H9 (cell line): ENCODE measurements at regions not wholly inside any gene's neighbourhood (a gene's known extent, or its start where the extent isn't known, plus 50 kb on each side); places are given as distances from the start of the nearest gene placed in this dataset.

Experiments
- DNase-seq: peaks from one replicate; pipeline ENCODE4 v3.0.0-alpha.2; 2017
- H2AFZ ChIP-seq: one replicate; pipeline ENCODE4 v1.6.1; 2013; ENCODE audit warnings: mild to moderate bottlenecking, low read length, control low read depth, moderate library complexity
- H2AK5ac ChIP-seq: 2 replicates; pipeline ENCODE4 v1.6.1; 2013; ENCODE audit warnings: low read length, control low read depth, mixed read lengths; ENCODE audit not compliant: insufficient read length
- H2BK120ac ChIP-seq: one replicate; pipeline ENCODE4 v1.6.1; 2013; ENCODE audit warnings: low read depth, mild to moderate bottlenecking, low read length, control low read depth, inconsistent platforms; ENCODE audit not compliant: poor library complexity, severe bottlenecking
- H2BK12ac ChIP-seq: 2 replicates; pipeline ENCODE4 v1.6.1; 2013; ENCODE audit warnings: low read length, control low read depth, mixed read lengths, low read depth; ENCODE audit not compliant: insufficient read length
- H2BK15ac ChIP-seq: 2 replicates; pipeline ENCODE4 v1.6.1; 2013; ENCODE audit warnings: low read depth, low read length, control low read depth
- H2BK20ac ChIP-seq: one replicate; pipeline ENCODE4 v1.6.1; 2013; ENCODE audit warnings: low read depth, mild to moderate bottlenecking, low read length, control low read depth, inconsistent platforms; ENCODE audit not compliant: poor library complexity, severe bottlenecking
- H2BK5ac ChIP-seq: 2 replicates; pipeline ENCODE4 v1.6.1; 2013; ENCODE audit warnings: low read length, control low read depth, mixed read lengths; ENCODE audit not compliant: insufficient read length
- H3K14ac ChIP-seq: 2 replicates; pipeline ENCODE4 v1.6.1; 2013; ENCODE audit warnings: low read length, control low read depth; ENCODE audit not compliant: insufficient read depth
- H3K18ac ChIP-seq: 2 replicates; pipeline ENCODE4 v1.6.1; 2013; ENCODE audit warnings: low read depth, mild to moderate bottlenecking, mixed read lengths, low read length, control low read depth; ENCODE audit not compliant: insufficient read length
- H3K23ac ChIP-seq: 2 replicates; pipeline ENCODE4 v1.6.1; 2013; ENCODE audit warnings: low read length, control low read depth, mixed read lengths, low read depth; ENCODE audit not compliant: insufficient read length
- H3K23me2 ChIP-seq: 2 replicates; pipeline ENCODE4 v1.6.1; 2013; ENCODE audit warnings: low read depth, mild to moderate bottlenecking, mixed read lengths, low read length, control low read depth; ENCODE audit not compliant: insufficient read length, poor library complexity, severe bottlenecking
- H3K27ac ChIP-seq: 2 replicates; pipeline ENCODE4 v1.5.1; 2013; ENCODE audit warnings: low read length, control low read depth, mixed read lengths, low read depth; ENCODE audit not compliant: insufficient read length
- H3K27me3 ChIP-seq: 2 replicates; pipeline ENCODE4 v1.6.1; 2013; ENCODE audit warnings: low read length, control low read depth, inconsistent platforms; ENCODE audit not compliant: insufficient read depth
- H3K4ac ChIP-seq: 2 replicates; pipeline ENCODE4 v1.6.1; 2013; ENCODE audit warnings: low read depth, mild to moderate bottlenecking, control low read depth, inconsistent platforms, low read length, moderate library complexity
- H3K4me1 ChIP-seq: 2 replicates; pipeline ENCODE4 v1.6.1; 2013; ENCODE audit warnings: low read length, control low read depth, inconsistent platforms; ENCODE audit not compliant: insufficient read depth
- H3K4me2 ChIP-seq: 2 replicates; pipeline ENCODE4 v1.6.1; 2013; ENCODE audit warnings: low read length, control low read depth, mixed read lengths; ENCODE audit not compliant: insufficient read length, insufficient read depth
- H3K56ac ChIP-seq: 2 replicates; pipeline ENCODE4 v1.6.1; 2013; ENCODE audit warnings: low read depth, mild to moderate bottlenecking, mixed read lengths, low read length, control low read depth; ENCODE audit not compliant: insufficient read length
- H3K79me1 ChIP-seq: 2 replicates; pipeline ENCODE4 v1.6.1; 2013; ENCODE audit warnings: low read depth, mild to moderate bottlenecking, moderate library complexity, low read length, control low read depth, inconsistent platforms; ENCODE audit not compliant: insufficient read depth, poor library complexity, severe bottlenecking
- H3K79me2 ChIP-seq: 2 replicates; pipeline ENCODE4 v1.6.1; 2013; ENCODE audit warnings: low read length, control low read depth, inconsistent platforms; ENCODE audit not compliant: insufficient read depth
- H3K9ac ChIP-seq: 2 replicates; pipeline ENCODE4 v1.6.1; 2013; ENCODE audit warnings: low read length, control low read depth, mixed read lengths; ENCODE audit not compliant: insufficient read length; ENCODE audit errors: extremely low read depth
- H3K9me3 ChIP-seq: one replicate; pipeline ENCODE4 v1.6.1; 2013; ENCODE audit warnings: low read depth, low read length, inconsistent platforms; ENCODE audit not compliant: control insufficient read depth
- H3T11ph ChIP-seq: one replicate; pipeline ENCODE4 v1.6.1; 2013; ENCODE audit warnings: mild to moderate bottlenecking, low read length, control low read depth, inconsistent platforms
- H4K20me1 ChIP-seq: one replicate; pipeline ENCODE4 v1.6.1; 2013; ENCODE audit not compliant: control insufficient read depth, insufficient read length, insufficient read depth
- H4K5ac ChIP-seq: 2 replicates; pipeline ENCODE4 v1.6.1; 2013; ENCODE audit warnings: low read depth, mild to moderate bottlenecking, mixed read lengths, low read length, control low read depth; ENCODE audit not compliant: insufficient read length
- H4K8ac ChIP-seq: replicated peaks from 2 replicates; pipeline ENCODE4 v1.6.1; 2013; ENCODE audit warnings: low read length, control low read depth, mixed read lengths, low read depth; ENCODE audit not compliant: insufficient read length
- H4K91ac ChIP-seq: 2 replicates; pipeline ENCODE4 v1.6.1; 2013; ENCODE audit warnings: low read depth, mild to moderate bottlenecking, moderate library complexity, mixed read lengths, low read length, control low read depth; ENCODE audit not compliant: insufficient read length
- H3K27ac Mint-ChIP-seq, 3 experiments: 2 replicates in 2 of 3; 3 replicates in 1 of 3; pipeline ENCODE4 v1.8.0; 2020 to 2021; ENCODE audit warnings: mixed read lengths in 3 of 3, mild to moderate bottlenecking in 1 of 3, moderate library complexity in 1 of 3
- H3K27me3 Mint-ChIP-seq: 2 replicates; pipeline ENCODE4 v1.8.0; 2021; ENCODE audit warnings: low read depth, mild to moderate bottlenecking, moderate library complexity, mixed read lengths
- H3K36me3 Mint-ChIP-seq, 3 experiments: 2 replicates in 2 of 3; 3 replicates in 1 of 3; pipeline ENCODE4 v1.8.0; 2020 to 2021; ENCODE audit warnings: low read depth in 3 of 3, mixed read lengths in 3 of 3; ENCODE audit not compliant: insufficient read depth in 1 of 3
- H3K4me1 Mint-ChIP-seq, 2 experiments: 2 replicates each; pipeline ENCODE4 v1.8.0; 2020; ENCODE audit warnings: mixed read lengths in 2 of 2
- H3K4me3 Mint-ChIP-seq, 2 experiments: 2 replicates in 1 of 2; 3 replicates in 1 of 2; pipeline ENCODE4 v1.8.0; 2020 to 2021; ENCODE audit warnings: mild to moderate bottlenecking in 2 of 2, mixed read lengths in 2 of 2, moderate library complexity in 1 of 2
- H3K9me3 Mint-ChIP-seq, 2 experiments: 2 replicates in 1 of 2; 3 replicates in 1 of 2; pipeline ENCODE4 v1.8.0; 2020; ENCODE audit warnings: mild to moderate bottlenecking in 2 of 2, mixed read lengths in 2 of 2, moderate library complexity in 1 of 2
- CTCF ChIP-seq: fragments of 200-600 bp; sonication (generic); conservative IDR thresholded peaks from 3 replicates; pipeline ENCODE4 v1.8.0; 2021; ENCODE audit warnings: antibody characterized with exemption, mild to moderate bottlenecking

- no peaks in the 10 kb centered on the region for H3K27me3 Mint-ChIP-seq
- H3K4ac ChIP-seq, result no peak overlapping the region
- peaks cover 0 to 18% (median 3%) of the 10 kb centered on the region in 3 experiments; a peak in 5 of 7 replicates for H3K36me3 Mint-ChIP-seq
- H2BK5ac ChIP-seq, result no peak overlapping the region
- no peak overlapping the region for H3K56ac ChIP-seq
- no peak overlapping the region for H2BK20ac ChIP-seq
- H2BK15ac ChIP-seq, result no peak overlapping the region
- H4K20me1 ChIP-seq, result no peaks in the 10 kb centered on the region
- H3T11ph ChIP-seq, result no peak overlapping the region
- no peak overlapping the region for H2BK120ac ChIP-seq
- no peak overlapping the region for H3K23ac ChIP-seq
- TF ChIP-seq CTCF, result no peak
- no peak overlapping the region for H4K5ac ChIP-seq
- no peak overlapping the region for H2BK12ac ChIP-seq
- H3K9ac ChIP-seq, result no peak overlapping the region
- DNase-seq, result no peak
- no peak overlapping the region for H4K91ac ChIP-seq
- no peaks in the 10 kb centered on the region for H3K4me1 ChIP-seq
- H3K9me3 ChIP-seq, result no peaks in the 10 kb centered on the region
- H3K79me2 ChIP-seq, result no peaks in the 10 kb centered on the region; the same call in 1 of the 2 replicates
- no peak overlapping the region for H4K8ac ChIP-seq
- H3K4me3 Mint-ChIP-seq, result no peak overlapping the region
- H3K4me2 ChIP-seq, result no peak overlapping the region
- H3K18ac ChIP-seq, result no peak overlapping the region
- H3K27ac Mint-ChIP-seq, result no peak overlapping the region
- H3K14ac ChIP-seq, result no peak overlapping the region
- H2AFZ ChIP-seq, result no peak overlapping the region
- H3K9me3 Mint-ChIP-seq, result peaks cover 29 to 36% of the 10 kb centered on the region in 2 experiments
- H3K4me1 Mint-ChIP-seq, result no peaks in the 10 kb centered on the region
- H2AK5ac ChIP-seq, result no peak overlapping the region
- no peaks in the 10 kb centered on the region for H3K27me3 ChIP-seq
- H3K27ac ChIP-seq, result no peak overlapping the region
- H3K23me2 ChIP-seq, result no peaks in the 10 kb centered on the region
- no peaks in the 10 kb centered on the region for H3K79me1 ChIP-seq
These were observed 911.1 kb upstream of the GOT2 start for GRCh38 chr16:59645194-59645593.
